ENCODE measurements at regions not wholly inside any gene's neighbourhood (a gene's known extent, or its start where the extent isn't known, plus 50 kb on each side); places are given as distances from the start of the nearest gene placed in this dataset.
A peak's percentile ranks its signal among the peaks of the same experiment; 100 is the strongest.
"Not testable (repeated sequence)": the region's sequence is repeated elsewhere in the genome, so short reads cannot be mapped to it uniquely, and the experiment has no call there.

- in situ Hi-C loops (cut with MboI; ENCODE audit: low sequenced_read_pairs, unreplicated experiment) = no loop called here
- no peak for DNase-seq (ENCODE audit: low spot score)
- no peak for TF ChIP-seq CTCF (IDR thresholded peaks at IDR 0.05; ENCODE audit: borderline replicate concordance, control extremely low read depth, extremely low read depth, insufficient read depth, missing control alignments)
Measured at GRCh38 chr7:131762753-131763152, 206.3 kb upstream of the PODXL start.

GRCh38 chr7:131755801-131756200, 199.4 kb upstream of the PODXL start:
- DNase-seq (ENCODE audit: low spot score); in situ Hi-C loops (cut with MboI; ENCODE audit: low sequenced_read_pairs, unreplicated experiment): not testable (repeated sequence)

GRCh38 chr7:131753620-131754222, 197.3 kb upstream of the PODXL start:
- DNase-seq (ENCODE audit: low spot score) = no peak
- peak; percentile 14 for TF ChIP-seq CTCF (IDR thresholded peaks at IDR 0.05; ENCODE audit: borderline replicate concordance, control extremely low read depth, extremely low read depth, insufficient read depth, missing control alignments)
- in situ Hi-C loops (cut with MboI; ENCODE audit: low sequenced_read_pairs, unreplicated experiment) = no loop called here

GRCh38 chr7:131747658-131748232, 191.3 kb upstream of the PODXL start:
- DNase-seq (ENCODE audit: low spot score) = no peak
- no peak for TF ChIP-seq CTCF (IDR thresholded peaks at IDR 0.05; ENCODE audit: borderline replicate concordance, control extremely low read depth, extremely low read depth, insufficient read depth, missing control alignments)
- in situ Hi-C loops (cut with MboI; ENCODE audit: low sequenced_read_pairs, unreplicated experiment) = no loop called here

GRCh38 chr7:131745390-131746248, 189.2 kb upstream of the PODXL start:
- no peak for DNase-seq (ENCODE audit: low spot score)
- in situ Hi-C loops (cut with MboI; ENCODE audit: low sequenced_read_pairs, unreplicated experiment) = no loop called here
- TF ChIP-seq CTCF (IDR thresholded peaks at IDR 0.05; ENCODE audit: borderline replicate concordance, control extremely low read depth, extremely low read depth, insufficient read depth, missing control alignments) = no peak

- in situ Hi-C loops (cut with MboI; ENCODE audit: low sequenced_read_pairs, unreplicated experiment) = no loop called here
- no peak for DNase-seq (ENCODE audit: low spot score)
- TF ChIP-seq CTCF (IDR thresholded peaks at IDR 0.05; ENCODE audit: borderline replicate concordance, control extremely low read depth, extremely low read depth, insufficient read depth, missing control alignments) = no peak
Measured at GRCh38 chr7:131741446-131741845, 185.0 kb upstream of the PODXL start.

Measured in GM13976 (cell line).